Prostate gland (tissue), 2 donors: ENCODE measurements at regions not wholly inside any gene's neighbourhood (a gene's known extent, or its start where the extent isn't known, plus 50 kb on each side); places are given as distances from the start of the nearest gene placed in this dataset.
A peak's percentile ranks its signal among the peaks of the same experiment; 100 is the strongest.
"Not testable (repeated sequence)": the region's sequence is repeated elsewhere in the genome, so short reads cannot be mapped to it uniquely, and the experiment has no call there.

Experiments
- DNase-seq: peaks from one replicate; pipeline ENCODE4 v3.0.0-alpha.2; 2019; ENCODE audit warnings: low spot score
- H3K27ac ChIP-seq, 2 donors: fragments of 200-600 bp; sonication (generic); 2 replicates each; pipeline ENCODE4 v1.5.1; 2017 to 2019
- H3K27me3 ChIP-seq: fragments of 200-600 bp; sonication (generic); replicated peaks from 2 replicates; pipeline ENCODE4 v1.5.1; 2019; ENCODE audit not compliant: insufficient read depth
- H3K36me3 ChIP-seq, 2 donors: fragments of 200-600 bp; sonication (generic); 1 replicate in 1 of 2; 2 replicates in 1 of 2; pipeline versions ENCODE4 v1.5.1 to v1.8.1; 2017 to 2019
- H3K4me1 ChIP-seq: fragments of 200-600 bp; sonication (generic); replicated peaks from 2 replicates; pipeline ENCODE4 v1.5.1; 2019
- H3K4me3 ChIP-seq, 2 donors: fragments of 200-600 bp; sonication (generic); 2 replicates each; pipeline ENCODE4 v1.5.1; 2017 to 2019
- H3K9me3 ChIP-seq: fragments of 200-600 bp; sonication (generic); 2 replicates; pipeline ENCODE4 v1.5.1; 2017
- CTCF ChIP-seq, 4 experiments: fragments of 200-600 bp in 2 of 4; fragments of 450-650 bp in 2 of 4; sonication (generic) in 2 of 4; IDR thresholded peaks; 1 replicate in 3 of 4; 2 replicates in 1 of 4; pipeline ENCODE4 v1.5.1; 2016 to 2019; ENCODE audit warnings: antibody characterized with exemption in 4 of 4, mild to moderate bottlenecking in 2 of 4, moderate library complexity in 2 of 4
- POLR2A ChIP-seq: fragments of 450-650 bp; IDR thresholded peaks from one replicate; pipeline ENCODE4 v1.6.1; 2016; ENCODE audit warnings: antibody characterized with exemption, mild to moderate bottlenecking
- POLR2AphosphoS5 ChIP-seq: sonication (generic); formaldehyde crosslinking; IDR thresholded peaks from one replicate; pipeline ENCODE4 v1.6.1; 2017; ENCODE audit warnings: antibody characterized with exemption
- WGBS: methylation state at CpG from one replicate; pipeline ENCODE4 v1.1.5; 2018; 5-methylcytosine and 5-hydroxymethylcytosine counted together
- intact Hi-C: fragments of 100-400 bp; cut with DNase I; formaldehyde crosslinking; loops from one replicate; pipeline ENCODE4 v1.14.2; 2022

DNA sequence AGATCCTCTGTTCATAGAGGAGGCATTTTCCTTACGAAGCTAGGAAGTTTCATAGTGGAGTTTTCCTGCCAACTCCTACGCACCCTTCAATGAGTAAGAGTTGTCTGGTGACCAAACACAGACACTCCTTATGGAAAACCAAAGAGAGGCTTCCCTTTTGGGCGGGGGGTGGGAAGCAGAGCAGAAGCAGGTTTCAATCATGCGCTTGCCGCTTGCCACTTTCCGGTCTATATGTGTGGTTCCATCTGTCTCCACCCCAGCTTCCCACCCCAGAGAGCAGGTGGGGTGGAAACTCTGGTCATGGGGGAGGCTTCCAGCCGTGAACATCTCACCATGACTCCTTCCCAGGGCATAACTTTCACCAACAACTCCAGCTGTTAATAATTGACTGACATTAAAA, 68.8 kb upstream of the GRB10 start:
- Histone ChIP-seq H3K4me1 (no peaks in the 10 kb centered on the region), H3K9me3 (no peaks in the 10 kb centered on the region), H3K4me3 (no peak overlapping the region), H3K27ac (no peak overlapping the region), H3K27me3 (no peaks in the 10 kb centered on the region), H3K36me3 (no peaks in the 10 kb centered on the region)
- no peak for TF ChIP-seq POLR2AphosphoS5
- no peak for DNase-seq
- WGBS, result 83% methylated on average over 7 of the region's 7 CpGs
- intact Hi-C loops, result no loop called here

DNA sequence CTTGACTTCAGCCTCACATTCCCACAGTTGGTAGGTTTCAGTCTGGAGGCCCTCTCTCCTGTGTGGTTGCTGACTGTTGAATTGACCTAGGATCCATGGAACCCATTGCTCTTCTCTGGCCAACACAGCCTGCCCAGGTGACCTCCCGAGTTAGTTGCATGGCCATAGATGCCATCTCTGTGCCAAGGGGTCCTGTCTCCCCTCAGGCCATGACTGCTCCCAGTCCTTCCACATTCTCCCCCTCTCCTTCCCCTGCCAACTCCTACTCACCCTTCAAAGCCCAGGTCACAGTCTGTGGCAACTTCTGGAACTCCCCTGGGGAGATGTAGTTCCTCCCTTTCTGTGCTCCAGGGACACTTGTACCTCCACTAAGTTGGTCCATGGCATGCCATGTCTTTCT, 67.3 kb upstream of the GRB10 start:
- intact Hi-C loops, result no loop called here
- DNase-seq, result no peak
- no peaks in the 10 kb centered on the region for H3K4me1 ChIP-seq
- WGBS, result 86% methylated on average over 1 of the region's 1 CpG
- H3K4me3 ChIP-seq, result no peak overlapping the region
- TF ChIP-seq POLR2A (no peak), POLR2AphosphoS5 (no peak), CTCF (IDR thresholded peaks at IDR 0.05) (no peak)
- no peak overlapping the region for H3K27ac ChIP-seq
- H3K27me3 ChIP-seq, result no peaks in the 10 kb centered on the region
- H3K9me3 ChIP-seq, result no peaks in the 10 kb centered on the region
- H3K36me3 ChIP-seq, result no peaks in the 10 kb centered on the region

- no peak for TF ChIP-seq POLR2A
- no peak for TF ChIP-seq POLR2AphosphoS5
- no peak for TF ChIP-seq CTCF (IDR thresholded peaks at IDR 0.05)
- 31% methylated on average over 2 of the region's 2 CpGs for WGBS
- intact Hi-C loops, result no loop called here
- Histone ChIP-seq H3K4me3 (no peak overlapping the region), H3K9me3 (no peaks in the 10 kb centered on the region), H3K36me3 (no peaks in the 10 kb centered on the region), H3K27ac (no peak overlapping the region), H3K4me1 (no peaks in the 10 kb centered on the region), H3K27me3 (no peaks in the 10 kb centered on the region)
- no peak for DNase-seq
Observed at GRCh38 chr7:50848203-50848602, 65.5 kb upstream of the GRB10 start.

DNA sequence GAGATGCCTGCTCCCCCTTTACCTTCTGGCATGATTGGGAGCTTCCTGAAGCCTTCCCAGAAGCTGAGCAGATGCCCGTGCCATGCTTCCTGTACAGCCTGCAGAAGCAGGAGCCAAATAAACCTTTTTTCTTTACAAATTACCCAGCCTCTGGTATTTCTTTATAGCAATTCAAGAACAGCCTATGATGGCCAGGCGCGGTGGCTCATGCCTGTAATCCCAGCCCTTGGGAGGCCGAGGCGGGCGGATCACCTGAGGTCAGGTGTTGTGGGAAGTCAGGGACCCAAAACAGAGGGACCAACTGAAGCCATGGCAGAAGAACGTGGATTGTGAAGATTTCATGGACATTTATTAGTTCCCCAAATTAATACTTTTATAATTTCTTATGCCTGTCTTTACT, 62.2 kb upstream of the GRB10 start:
- DNase-seq, intact Hi-C loops, H3K4me1 ChIP-seq, H3K9me3 ChIP-seq, H3K4me3 ChIP-seq, H3K36me3 ChIP-seq, H3K27ac ChIP-seq, H3K27me3 ChIP-seq: not testable (repeated sequence)
- WGBS, result 96% methylated on average over 7 of the region's 7 CpGs

GRCh38 chr7:50842041-50842440, 59.3 kb upstream of the GRB10 start:
- 89% methylated on average over 6 of the region's 6 CpGs for WGBS
- H3K4me1 ChIP-seq, result no peaks in the 10 kb centered on the region
- no peaks in the 10 kb centered on the region for H3K27me3 ChIP-seq
- H3K36me3 ChIP-seq, result no peaks in the 10 kb centered on the region
- intact Hi-C loops, result no loop called here
- DNase-seq, result no peak
- no peak overlapping the region for H3K27ac ChIP-seq
- no peak overlapping the region for H3K4me3 ChIP-seq
- no peaks in the 10 kb centered on the region for H3K9me3 ChIP-seq
- TF ChIP-seq CTCF (IDR thresholded peaks at IDR 0.05) (no peak), POLR2A (no peak), POLR2AphosphoS5 (no peak)

- Histone ChIP-seq H3K27ac (no peak overlapping the region), H3K4me1 (no peaks in the 10 kb centered on the region), H3K9me3 (no peaks in the 10 kb centered on the region), H3K27me3 (no peaks in the 10 kb centered on the region), H3K4me3 (no peak overlapping the region), H3K36me3 (no peaks in the 10 kb centered on the region)
- peak; percentile 25 for TF ChIP-seq POLR2AphosphoS5
- no peak for TF ChIP-seq CTCF (IDR thresholded peaks at IDR 0.05)
- 62% methylated on average over 10 of the region's 10 CpGs for WGBS
- DNase-seq, result no peak
- intact Hi-C loops, result no loop called here
Observed at GRCh38 chr7:50838675-50839377, 56.1 kb upstream of the GRB10 start.
